ENCODE measurements at regions not wholly inside any gene's neighbourhood (a gene's known extent, or its start where the extent isn't known, plus 50 kb on each side); places are given as distances from the start of the nearest gene placed in this dataset.
A peak's percentile ranks its signal among the peaks of the same experiment; 100 is the strongest.

- no peak overlapping the region for H3K4me3 ChIP-seq (ENCODE audit: low read depth, low read length)
- H3K27me3 ChIP-seq = no peaks in the 10 kb centered on the region
- no peaks in the 10 kb centered on the region for H3K9me3 ChIP-seq
- no peaks in the 10 kb centered on the region for H3K36me3 ChIP-seq
- no peak for DNase-seq
- TF ChIP-seq CTCF (IDR thresholded peaks at IDR 0.05; ENCODE audit: low read depth, low read length) = no peak
- peaks cover 15% of the 10 kb centered on the region for H3K4me1 ChIP-seq
Measured at GRCh38 chr20:16111172-16111832, 461.9 kb downstream of the KIF16B start.

- Histone ChIP-seq H3K4me1 (peaks cover 30% of the 10 kb centered on the region), H3K36me3 (no peaks in the 10 kb centered on the region), H3K9me3 (no peaks in the 10 kb centered on the region), H3K4me3 (ENCODE audit: low read depth, low read length) (peak overlapping the region; percentile 19; the same call in 1 of the 2 replicates), H3K27me3 (no peaks in the 10 kb centered on the region)
- DNase-seq = peak; percentile 79
- no peak for TF ChIP-seq CTCF (IDR thresholded peaks at IDR 0.05; ENCODE audit: low read depth, low read length)
Measured at GRCh38 chr20:16107172-16107870, 465.9 kb downstream of the KIF16B start.

- TF ChIP-seq CTCF (IDR thresholded peaks at IDR 0.05; ENCODE audit: low read depth, low read length) = no peak
- H3K4me1 ChIP-seq = peaks cover 30% of the 10 kb centered on the region
- H3K4me3 ChIP-seq (ENCODE audit: low read depth, low read length) = peak overlapping the region; percentile 19; the same call in 1 of the 2 replicates
- no peaks in the 10 kb centered on the region for H3K36me3 ChIP-seq
- DNase-seq = no peak
- no peaks in the 10 kb centered on the region for H3K27me3 ChIP-seq
- H3K9me3 ChIP-seq = no peaks in the 10 kb centered on the region
Measured at GRCh38 chr20:16106191-16106849, 466.9 kb downstream of the KIF16B start.

GRCh38 chr20:16104783-16105182 is 468.5 kb downstream of the KIF16B start:
- no peaks in the 10 kb centered on the region for H3K9me3 ChIP-seq
- H3K4me1 ChIP-seq = peaks cover 30% of the 10 kb centered on the region
- TF ChIP-seq CTCF (IDR thresholded peaks at IDR 0.05; ENCODE audit: low read depth, low read length) = no peak
- H3K4me3 ChIP-seq (ENCODE audit: low read depth, low read length) = no peak overlapping the region
- H3K36me3 ChIP-seq = no peaks in the 10 kb centered on the region
- DNase-seq = peak; percentile 74
- no peaks in the 10 kb centered on the region for H3K27me3 ChIP-seq
